H1 (cell line): ENCODE measurements at regions not wholly inside any gene's neighbourhood (a gene's known extent, or its start where the extent isn't known, plus 50 kb on each side); places are given as distances from the start of the nearest gene placed in this dataset.

ENCODE experiments used
- ATF2 ChIP-seq: IDR thresholded peaks from 2 replicates; pipeline ENCODE4 v1.6.1; 2012; ENCODE audit warnings: low read length, inconsistent platforms
- POLR2AphosphoS5 ChIP-seq: IDR thresholded peaks from 2 replicates; pipeline ENCODE4 v1.6.1; 2011; ENCODE audit warnings: low read depth, low read length
- SP1 ChIP-seq: IDR thresholded peaks from 2 replicates; pipeline ENCODE4 v1.6.1; 2011; ENCODE audit warnings: low read depth, low read length
- SRF ChIP-seq: IDR thresholded peaks from 2 replicates; pipeline ENCODE4 v1.6.1; 2011; ENCODE audit warnings: mild to moderate bottlenecking, low read depth, low read length, moderate library complexity
- TCF12 ChIP-seq: IDR thresholded peaks from 2 replicates; pipeline ENCODE4 v1.6.1; 2011; ENCODE audit warnings: low read depth, mild to moderate bottlenecking, low read length
- TF ChIP-seq, protein P1 (sequence below), 3 experiments: IDR thresholded peaks; 1 replicate in 2 of 3; 2 replicates in 1 of 3; pipeline versions ENCODE4 v1.5.1 to v1.6.1; 2011; ENCODE audit warnings: low read length in 3 of 3, mild to moderate bottlenecking in 3 of 3, inconsistent platforms in 2 of 3, low read depth in 1 of 3, moderate library complexity in 1 of 3; ENCODE audit not compliant: insufficient read depth in 1 of 3; ENCODE audit errors: control extremely low read depth in 1 of 3

- TF ChIP-seq, protein P1, sequence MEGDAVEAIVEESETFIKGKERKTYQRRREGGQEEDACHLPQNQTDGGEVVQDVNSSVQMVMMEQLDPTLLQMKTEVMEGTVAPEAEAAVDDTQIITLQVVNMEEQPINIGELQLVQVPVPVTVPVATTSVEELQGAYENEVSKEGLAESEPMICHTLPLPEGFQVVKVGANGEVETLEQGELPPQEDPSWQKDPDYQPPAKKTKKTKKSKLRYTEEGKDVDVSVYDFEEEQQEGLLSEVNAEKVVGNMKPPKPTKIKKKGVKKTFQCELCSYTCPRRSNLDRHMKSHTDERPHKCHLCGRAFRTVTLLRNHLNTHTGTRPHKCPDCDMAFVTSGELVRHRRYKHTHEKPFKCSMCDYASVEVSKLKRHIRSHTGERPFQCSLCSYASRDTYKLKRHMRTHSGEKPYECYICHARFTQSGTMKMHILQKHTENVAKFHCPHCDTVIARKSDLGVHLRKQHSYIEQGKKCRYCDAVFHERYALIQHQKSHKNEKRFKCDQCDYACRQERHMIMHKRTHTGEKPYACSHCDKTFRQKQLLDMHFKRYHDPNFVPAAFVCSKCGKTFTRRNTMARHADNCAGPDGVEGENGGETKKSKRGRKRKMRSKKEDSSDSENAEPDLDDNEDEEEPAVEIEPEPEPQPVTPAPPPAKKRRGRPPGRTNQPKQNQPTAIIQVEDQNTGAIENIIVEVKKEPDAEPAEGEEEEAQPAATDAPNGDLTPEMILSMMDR (IDR thresholded peaks at IDR 0.05; ENCODE audit: control extremely low read depth in 1 of 3, insufficient read depth in 1 of 3, low read depth in 1 of 3, low read length in 3 of 3): no peak
- no peak for TF ChIP-seq ATF2
- no peak for TF ChIP-seq SP1
- TF ChIP-seq SRF: no peak
- no peak for TF ChIP-seq POLR2AphosphoS5
- no peak for TF ChIP-seq TCF12
Measured at GRCh38 chr14:97116546-97116945, 319.4 kb downstream of the VRK1 start (continued).
